Kidney epithelial cell (primary cell): ENCODE measurements at regions not wholly inside any gene's neighbourhood (a gene's known extent, or its start where the extent isn't known, plus 50 kb on each side); places are given as distances from the start of the nearest gene placed in this dataset.

Experiments
- DNase-seq: peaks from one replicate; pipeline ENCODE4 v3.0.0-alpha.2; 2010; ENCODE audit warnings: low read depth
- H3K27me3 ChIP-seq: 2 replicates; pipeline ENCODE4 v1.6.0; 2011; ENCODE audit warnings: low read length; ENCODE audit not compliant: control insufficient read depth, insufficient read depth
- H3K36me3 ChIP-seq: 2 replicates; pipeline ENCODE4 v1.5.1; 2011; ENCODE audit warnings: low read length; ENCODE audit not compliant: control insufficient read depth, insufficient read depth
- H3K4me3 ChIP-seq: 2 replicates; pipeline ENCODE4 v1.5.1; 2011; ENCODE audit warnings: low read depth, mild to moderate bottlenecking, control low read depth, low read length
- TF ChIP-seq, protein P1 (sequence below): IDR thresholded peaks from 2 replicates; pipeline ENCODE4 v1.5.1; 2011; ENCODE audit warnings: mild to moderate bottlenecking, moderate library complexity, low read length, control low read depth, inconsistent platforms; ENCODE audit not compliant: insufficient read depth, poor library complexity, severe bottlenecking

DNA sequence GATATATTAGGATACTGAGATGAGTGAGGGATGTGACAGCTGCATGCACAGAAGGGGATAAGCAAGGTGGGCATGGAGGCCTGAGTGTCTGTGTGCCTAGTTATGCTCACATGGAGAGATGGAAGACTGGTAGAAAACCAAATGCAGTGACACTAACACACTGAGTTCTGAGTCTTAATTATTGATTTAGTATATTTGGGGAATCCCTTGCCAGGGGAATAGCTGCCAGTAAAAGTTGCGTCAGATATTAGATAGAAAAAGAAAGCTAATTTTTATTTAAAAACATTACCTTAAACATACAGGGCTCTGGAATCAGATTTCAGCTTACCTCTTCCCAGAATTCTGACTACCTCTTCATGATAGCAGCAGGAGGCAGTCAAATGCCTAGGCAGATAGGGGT, 620.5 kb downstream of the METTL15 start:
- Histone ChIP-seq H3K27me3 (no peaks in the 10 kb centered on the region), H3K4me3 (no peak overlapping the region), H3K36me3 (no peaks in the 10 kb centered on the region)
- TF ChIP-seq, protein P1, sequence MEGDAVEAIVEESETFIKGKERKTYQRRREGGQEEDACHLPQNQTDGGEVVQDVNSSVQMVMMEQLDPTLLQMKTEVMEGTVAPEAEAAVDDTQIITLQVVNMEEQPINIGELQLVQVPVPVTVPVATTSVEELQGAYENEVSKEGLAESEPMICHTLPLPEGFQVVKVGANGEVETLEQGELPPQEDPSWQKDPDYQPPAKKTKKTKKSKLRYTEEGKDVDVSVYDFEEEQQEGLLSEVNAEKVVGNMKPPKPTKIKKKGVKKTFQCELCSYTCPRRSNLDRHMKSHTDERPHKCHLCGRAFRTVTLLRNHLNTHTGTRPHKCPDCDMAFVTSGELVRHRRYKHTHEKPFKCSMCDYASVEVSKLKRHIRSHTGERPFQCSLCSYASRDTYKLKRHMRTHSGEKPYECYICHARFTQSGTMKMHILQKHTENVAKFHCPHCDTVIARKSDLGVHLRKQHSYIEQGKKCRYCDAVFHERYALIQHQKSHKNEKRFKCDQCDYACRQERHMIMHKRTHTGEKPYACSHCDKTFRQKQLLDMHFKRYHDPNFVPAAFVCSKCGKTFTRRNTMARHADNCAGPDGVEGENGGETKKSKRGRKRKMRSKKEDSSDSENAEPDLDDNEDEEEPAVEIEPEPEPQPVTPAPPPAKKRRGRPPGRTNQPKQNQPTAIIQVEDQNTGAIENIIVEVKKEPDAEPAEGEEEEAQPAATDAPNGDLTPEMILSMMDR: no peak
- no peak for DNase-seq

DNA sequence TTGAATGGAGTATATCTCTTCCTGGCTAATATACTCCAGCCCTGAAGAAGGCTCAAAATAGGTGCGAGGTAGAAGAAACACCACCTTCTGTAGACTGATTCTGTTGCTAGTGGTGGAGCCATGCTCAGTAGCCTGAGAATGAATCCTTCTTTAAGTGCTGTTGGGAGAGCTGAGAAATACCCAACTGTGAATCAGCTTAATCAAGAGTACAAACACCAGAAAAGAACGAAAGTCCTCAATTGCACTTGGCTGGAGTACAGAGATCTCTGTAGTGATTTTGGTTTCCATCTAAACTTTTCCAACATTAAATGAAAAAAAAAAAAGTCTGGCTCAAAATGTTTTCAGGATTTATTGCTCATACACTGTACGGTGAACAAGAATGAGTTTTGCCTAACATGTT, 619.1 kb downstream of the METTL15 start:
- TF ChIP-seq, protein P1: no peak
- no peaks in the 10 kb centered on the region for H3K27me3 ChIP-seq
- DNase-seq: no peak
- no peaks in the 10 kb centered on the region for H3K36me3 ChIP-seq
- no peak overlapping the region for H3K4me3 ChIP-seq

DNA sequence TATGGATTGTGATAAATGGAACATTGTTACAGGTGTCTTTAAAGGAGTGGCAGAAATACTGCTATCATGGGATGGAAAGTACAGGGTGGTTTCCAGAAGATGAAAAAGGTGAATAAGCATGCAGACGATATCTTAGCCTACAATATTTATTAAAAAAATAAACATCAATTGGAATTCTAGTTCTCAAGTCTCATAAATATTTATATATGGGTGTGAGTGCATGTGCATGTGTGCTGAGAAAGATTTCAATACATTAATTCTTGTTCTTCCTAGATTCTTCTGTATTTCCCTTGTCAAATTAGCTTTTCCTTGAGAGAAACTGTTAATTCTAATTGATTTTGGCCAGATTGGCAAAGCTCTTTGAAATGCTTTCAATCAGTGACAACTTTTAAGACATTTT, 618.2 kb downstream of the METTL15 start:
- Histone ChIP-seq H3K27me3 (no peaks in the 10 kb centered on the region), H3K4me3 (no peak overlapping the region), H3K36me3 (no peaks in the 10 kb centered on the region)
- no peak for DNase-seq
- TF ChIP-seq, protein P1: no peak

DNA sequence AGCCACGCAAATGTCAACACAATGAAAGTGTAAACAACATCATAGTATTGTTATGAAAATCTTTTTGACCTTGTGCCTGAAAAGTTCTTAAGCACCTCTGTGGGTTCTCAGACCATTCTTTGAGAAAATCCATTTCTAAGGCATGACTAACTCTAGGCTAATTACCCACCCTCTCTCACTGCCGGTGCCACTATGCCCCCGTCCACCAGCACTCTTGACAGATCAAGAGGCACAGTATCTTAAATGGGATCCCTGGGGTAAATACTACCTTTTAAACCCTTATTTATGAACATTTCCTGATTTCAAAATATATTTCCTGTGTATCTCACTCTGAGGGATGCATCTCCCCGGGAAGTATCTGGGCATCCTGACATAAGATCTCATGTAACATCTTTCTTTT, 607.5 kb downstream of the METTL15 start:
- Histone ChIP-seq H3K36me3 (no peaks in the 10 kb centered on the region), H3K4me3 (no peak overlapping the region), H3K27me3 (no peaks in the 10 kb centered on the region)
- TF ChIP-seq, protein P1: no peak
- no peak for DNase-seq

DNA sequence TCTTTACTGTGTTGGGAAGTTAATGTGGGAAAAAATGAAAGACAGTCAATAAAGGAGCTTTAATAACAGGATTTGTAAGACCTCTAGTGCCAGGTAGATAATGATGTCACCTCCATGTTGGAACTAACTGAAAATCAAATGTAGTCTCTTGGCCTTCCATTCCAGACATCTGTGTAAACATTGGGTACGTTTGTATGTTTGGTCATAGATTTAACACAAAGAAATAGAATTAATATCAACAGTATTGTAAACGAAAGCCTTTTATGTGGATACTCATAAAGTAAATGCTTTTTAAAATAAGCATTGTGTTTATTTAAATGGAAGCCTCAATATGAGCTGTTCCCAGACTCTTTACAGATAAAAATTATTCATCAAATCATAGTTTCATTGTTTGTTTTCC, 605.7 kb downstream of the METTL15 start:
- no peak for DNase-seq
- H3K4me3 ChIP-seq: no peak overlapping the region
- no peaks in the 10 kb centered on the region for H3K27me3 ChIP-seq
- H3K36me3 ChIP-seq: no peaks in the 10 kb centered on the region
- TF ChIP-seq, protein P1: no peak

DNA sequence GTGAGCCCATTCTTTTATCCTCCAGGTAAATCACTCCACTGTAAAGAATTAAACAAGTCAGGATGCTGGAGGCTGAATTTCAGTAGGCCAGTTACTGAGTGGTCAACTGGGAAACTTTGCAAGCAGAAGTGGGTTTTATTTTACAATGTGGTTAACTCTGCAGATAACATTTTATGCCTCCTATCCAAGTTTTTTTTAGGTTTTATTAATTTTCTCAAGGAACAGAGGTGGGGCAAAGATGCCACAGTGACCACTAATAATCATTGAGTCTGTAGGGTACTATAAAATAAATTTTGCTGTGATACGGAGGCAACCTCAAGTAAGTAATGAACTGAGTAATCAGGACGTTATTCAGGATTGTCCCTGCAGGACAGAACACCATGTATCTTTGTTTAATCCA, 599.9 kb downstream of the METTL15 start:
- DNase-seq: no peak
- Histone ChIP-seq H3K27me3 (no peaks in the 10 kb centered on the region), H3K4me3 (no peak overlapping the region), H3K36me3 (no peaks in the 10 kb centered on the region)
- TF ChIP-seq, protein P1: no peak
